ENCODE measurements at regions not wholly inside any gene's neighbourhood (a gene's known extent, or its start where the extent isn't known, plus 50 kb on each side); places are given as distances from the start of the nearest gene placed in this dataset.

DNA sequence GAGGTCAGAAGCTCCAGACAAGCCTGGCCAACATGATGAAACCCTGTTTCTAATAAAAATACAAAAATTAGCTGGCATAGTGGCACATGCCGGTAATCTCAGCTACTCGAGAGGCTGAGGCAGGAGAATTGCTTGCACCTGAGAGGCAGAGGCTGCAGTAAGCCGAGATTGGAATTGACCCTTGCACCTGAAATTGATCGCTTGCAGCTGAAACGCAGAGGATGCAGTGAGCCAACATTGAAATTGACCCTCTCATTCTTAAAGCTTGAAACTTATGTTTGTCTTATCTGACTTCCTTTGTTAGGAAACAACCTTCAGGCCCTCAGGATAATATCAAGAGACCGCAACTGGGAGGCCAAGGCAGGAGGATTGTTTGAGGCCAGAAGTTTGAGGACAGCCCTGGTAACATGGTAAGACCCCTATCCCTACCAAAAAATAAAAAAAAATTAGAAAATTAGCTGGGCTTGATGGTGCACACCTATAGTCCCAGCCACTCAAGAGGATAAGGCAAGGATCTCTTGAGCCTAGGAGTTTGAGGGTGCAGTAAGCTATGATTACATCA lies 376.6 kb upstream of the XYLT1 start:
- no peak for DNase-seq

DNA sequence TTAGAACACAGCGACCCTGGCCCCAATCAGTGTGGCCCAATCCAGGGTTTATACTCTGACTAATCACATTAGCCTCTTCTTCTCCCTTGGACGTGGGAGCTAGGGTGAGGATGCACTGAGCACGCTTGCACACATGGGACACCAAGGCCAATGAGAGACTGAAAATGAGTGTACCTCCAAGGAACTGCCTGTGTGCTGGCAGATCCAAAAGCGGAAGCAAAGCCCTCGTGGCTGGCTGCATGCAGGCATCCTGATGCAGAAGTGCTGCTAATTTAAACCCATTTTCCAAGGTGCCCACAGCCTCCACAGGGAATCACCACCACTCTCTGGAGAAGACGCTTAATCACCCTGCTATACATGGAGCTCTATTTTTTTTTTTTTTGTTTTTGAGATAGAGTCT lies 375.3 kb upstream of the XYLT1 start:
- DNase-seq = no peak

DNA sequence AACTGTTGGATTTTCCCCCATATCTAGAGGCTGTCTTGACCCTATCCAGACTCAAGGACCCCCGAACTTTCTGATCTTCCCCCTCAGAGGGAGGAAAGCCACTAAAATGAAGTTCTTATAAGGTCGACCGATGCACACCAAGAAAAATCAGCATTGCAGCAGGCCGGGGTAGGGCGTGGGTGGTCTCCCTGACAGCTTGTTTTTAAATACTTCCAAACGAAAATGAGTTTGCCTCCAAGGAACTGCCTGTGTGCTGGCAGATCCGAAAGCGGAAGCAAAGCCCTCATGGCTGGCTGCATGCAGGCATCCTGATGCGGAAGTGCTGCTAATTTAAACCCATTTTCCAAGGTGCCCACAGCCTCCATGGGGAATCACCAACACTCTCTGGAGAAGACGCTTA lies 374.3 kb upstream of the XYLT1 start:
- no peak for DNase-seq

DNA sequence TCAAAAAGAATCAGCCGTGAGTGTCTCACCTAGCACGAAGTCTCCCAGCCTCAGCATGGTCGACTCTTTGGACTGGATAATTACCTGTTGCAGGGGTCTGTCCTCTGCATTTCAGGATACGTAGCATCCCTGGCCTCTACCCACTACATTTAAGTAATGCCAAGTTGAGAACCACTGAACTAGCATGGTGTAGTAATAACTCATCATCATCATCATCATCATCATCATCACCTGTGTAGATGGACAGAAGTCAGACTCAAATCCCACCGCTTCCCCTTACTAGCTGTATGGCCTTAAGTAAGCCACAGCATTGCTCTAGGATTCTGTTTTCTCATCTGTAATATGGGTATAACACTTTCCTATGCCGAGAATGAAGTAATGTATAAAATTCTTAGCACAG lies 373.1 kb upstream of the XYLT1 start:
- no peak for DNase-seq

DNA sequence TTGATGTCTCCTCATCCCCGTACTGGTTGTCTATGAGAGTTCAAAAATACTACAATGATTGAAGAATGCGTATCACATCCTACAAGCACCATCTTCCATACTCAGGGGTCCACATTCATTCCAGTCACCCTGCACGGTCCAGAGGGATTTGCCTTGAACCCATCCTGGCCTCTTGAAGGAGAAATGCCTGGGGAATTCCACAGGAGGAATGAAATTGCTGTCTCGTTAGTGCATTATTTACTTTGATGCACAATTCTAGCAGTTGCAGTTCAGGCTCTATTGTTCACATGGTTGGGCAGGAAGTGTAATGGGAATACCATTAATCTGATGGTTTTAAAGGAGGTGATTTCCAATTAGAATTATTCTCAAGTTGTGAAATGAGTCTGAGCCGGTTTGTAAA lies 369.1 kb upstream of the XYLT1 start:
- no peak for DNase-seq

DNA sequence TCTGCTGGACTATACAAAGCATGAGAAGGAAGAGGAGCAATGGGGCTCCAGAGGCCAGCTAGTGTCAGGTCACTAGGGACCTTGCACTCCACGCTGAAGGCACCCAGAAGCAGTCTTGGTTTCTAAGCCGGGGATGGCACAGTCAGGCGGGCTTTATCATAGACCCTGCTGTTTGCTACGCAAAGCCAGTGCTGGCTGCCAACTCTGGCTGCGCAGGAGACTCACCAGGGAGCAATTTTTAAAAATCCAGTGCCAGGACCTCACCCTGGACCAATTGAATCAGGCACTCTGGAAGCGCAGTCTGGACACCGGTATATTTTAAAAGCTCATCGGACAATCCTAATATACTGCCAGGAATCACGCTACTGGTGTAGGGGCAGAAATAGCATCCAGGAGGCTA lies 368.5 kb upstream of the XYLT1 start:
- no peak for DNase-seq

DNA sequence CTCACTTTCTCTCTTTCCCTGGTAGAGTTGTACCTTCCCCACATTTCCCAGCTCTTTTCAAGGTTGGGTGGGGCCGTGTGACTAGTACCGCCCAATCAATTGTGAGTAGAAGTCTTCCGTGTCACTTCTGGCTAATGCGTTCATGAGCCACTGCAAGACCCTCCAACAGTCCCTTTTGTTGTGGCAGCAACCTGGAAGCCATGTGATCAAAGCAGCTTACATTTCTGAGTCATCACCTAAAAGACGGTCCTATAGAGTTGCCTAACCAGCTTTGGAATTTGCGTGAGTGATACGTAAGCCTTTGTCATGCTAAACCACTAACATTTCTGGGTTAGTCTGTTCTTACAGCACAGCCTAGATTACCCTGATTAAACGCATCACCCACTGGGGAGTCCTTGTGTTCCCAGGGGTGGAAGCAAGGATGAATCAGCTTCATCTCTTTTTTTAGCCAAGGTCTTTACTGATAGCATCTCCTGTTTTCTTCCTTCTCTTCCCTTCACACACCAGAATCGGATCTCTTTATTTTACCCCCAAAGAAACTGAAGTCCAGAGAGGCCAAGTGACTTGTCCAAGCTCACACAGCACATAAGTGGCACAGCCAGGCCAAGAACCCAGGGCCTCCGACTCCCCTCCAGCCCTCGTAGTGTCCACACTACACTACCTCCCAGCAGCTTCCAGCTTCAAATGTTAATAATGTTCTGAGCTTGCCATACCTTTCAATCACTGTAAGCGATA lies 366.3 kb upstream of the XYLT1 start:
- DNase-seq = no peak

DNA sequence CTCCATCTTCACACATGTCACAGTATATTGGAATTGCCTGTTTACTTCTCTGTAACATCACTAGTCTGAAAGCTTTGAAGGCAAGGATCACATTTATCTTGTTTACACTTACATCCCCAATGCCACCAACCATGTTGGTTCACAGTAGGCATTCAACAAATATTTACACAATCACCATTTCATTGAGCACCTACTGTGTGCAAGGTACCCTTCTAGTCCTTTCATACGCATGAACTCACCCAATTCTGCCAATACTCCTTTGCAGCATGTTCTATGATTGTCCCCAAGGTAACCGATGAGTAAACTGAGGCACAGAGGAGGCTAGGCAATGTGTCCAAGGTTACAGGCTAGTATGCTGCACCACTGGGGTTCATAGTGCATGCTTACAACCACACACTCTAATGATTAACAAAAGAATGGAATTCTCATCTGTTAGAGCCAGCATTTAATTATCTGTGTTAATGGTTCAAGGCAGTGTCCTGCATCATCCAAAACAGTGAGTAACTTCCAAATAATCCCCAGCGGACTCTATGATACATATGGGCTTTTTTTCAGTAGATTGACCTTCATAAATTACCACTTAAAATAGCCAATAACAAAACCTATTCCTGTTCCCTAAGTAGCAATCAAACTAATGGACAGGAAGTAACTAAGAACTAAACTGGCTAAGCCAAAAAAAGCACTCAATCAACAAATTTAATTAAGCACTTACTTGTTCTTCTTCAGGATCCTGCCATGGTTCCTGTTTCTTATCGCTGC lies 364.5 kb upstream of the XYLT1 start:
- no peak for DNase-seq

DNA sequence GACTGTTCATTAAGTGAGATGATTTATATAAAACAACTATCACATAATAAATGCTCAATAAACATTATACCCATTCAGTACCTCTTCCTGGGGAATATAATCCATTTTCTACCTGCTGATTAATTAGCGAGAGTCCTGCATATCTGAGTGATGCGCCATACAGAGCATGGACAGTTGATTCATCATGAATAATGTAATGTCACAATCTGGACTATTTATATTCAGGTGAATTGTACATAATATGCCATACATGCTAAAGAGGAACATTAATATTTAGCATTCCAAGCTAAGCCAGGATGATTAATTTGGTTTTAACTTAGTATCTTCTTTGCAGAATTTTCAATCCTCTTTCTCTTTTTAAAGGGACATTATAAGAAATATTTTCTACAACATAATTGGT lies 362.0 kb upstream of the XYLT1 start:
- no peak for DNase-seq

DNA sequence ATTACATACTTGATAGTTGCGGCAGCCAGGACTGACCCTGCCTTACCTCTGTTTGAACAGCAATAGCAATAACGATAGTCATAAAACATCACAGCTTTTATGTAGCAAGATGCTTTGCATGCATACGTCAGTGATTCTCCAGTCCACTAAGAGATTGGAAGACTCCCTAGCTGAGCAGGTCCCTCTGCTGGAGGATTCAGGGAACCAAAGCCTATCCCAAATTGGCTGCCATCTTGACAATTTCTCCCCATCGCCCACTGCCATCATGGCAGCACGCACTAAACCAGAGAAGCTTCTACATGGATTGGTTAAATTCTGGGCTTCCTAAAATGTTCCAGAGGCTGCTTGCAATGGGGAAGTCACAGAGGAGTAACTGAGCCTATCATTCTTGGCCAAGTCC lies 360.6 kb upstream of the XYLT1 start:
- no peak for DNase-seq

DNA sequence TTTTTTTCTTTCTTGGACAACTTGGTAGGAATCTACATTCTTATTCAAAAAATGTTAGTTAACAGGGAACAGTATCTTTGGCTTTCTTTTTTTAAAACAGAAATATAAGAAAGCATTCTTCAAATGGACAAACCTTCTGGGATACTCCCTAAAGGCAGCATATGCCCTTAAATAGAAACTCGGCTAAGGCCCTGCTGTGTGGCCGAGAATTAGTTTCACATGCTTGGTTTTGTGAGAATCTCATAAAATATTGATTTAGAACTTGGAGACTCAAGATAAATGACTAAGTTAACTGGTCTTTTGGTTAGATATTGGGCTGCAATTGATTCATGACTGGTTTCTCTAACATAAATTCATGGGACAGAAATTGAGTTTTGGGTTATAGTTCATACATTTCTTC lies 359.9 kb upstream of the XYLT1 start:
- no peak for DNase-seq

DNA sequence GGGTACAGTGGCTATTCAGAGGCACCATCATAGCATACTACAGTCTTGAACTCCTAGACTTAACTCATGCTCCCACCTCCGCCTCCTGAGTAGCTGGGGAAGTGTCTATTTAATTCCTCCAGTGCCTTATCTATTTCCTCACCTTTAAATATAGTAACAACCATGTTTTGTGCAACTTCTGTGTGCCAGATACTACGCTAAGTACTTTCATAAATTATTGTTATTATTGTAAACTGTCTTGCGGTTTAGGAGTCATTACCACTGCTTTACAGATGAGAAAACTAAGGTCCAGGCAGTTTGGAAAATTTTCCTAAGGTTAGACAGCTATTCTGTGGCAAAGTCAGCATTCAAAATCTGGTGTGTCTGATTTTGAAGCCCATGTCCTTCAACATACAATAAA lies 359.1 kb upstream of the XYLT1 start:
- DNase-seq = no peak

DNA sequence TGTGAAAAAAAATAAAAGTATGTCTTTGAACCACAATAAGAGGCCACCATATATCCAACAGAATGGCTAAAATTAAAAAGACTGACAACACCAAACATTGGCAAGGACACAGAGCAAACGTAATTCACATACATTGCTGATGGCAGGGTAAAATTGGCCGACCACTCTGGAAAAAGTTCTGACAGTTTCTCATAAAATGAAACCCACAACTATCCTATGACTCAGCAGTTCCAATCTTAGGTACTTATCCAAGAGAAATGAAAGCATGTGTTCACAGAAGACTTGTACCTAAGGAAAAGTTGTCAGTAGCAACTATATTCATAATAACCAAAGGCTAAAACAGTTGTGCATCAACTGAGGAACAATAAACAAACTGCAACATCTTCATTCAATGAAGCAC lies 357.3 kb upstream of the XYLT1 start:
- DNase-seq = no peak

DNA sequence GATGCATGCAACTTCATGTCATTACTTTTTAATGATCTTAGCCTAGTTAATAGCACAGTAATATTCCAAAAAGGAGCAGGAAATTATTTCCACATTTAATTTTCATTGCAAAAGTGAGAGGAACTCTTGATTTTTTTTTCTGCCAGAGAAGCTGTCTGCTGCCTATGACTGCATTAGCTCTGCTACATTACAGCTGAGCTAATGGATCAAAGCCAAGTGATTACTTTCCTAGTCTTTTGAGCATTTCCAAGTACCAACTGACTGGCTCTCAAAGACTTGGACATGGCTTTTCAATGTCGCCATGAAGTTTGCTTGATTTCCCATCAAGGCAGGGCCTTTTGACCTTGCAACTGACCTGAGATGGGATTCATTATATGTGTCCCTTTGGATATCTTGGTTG lies 356.6 kb upstream of the XYLT1 start:
- DNase-seq = no peak

DNA sequence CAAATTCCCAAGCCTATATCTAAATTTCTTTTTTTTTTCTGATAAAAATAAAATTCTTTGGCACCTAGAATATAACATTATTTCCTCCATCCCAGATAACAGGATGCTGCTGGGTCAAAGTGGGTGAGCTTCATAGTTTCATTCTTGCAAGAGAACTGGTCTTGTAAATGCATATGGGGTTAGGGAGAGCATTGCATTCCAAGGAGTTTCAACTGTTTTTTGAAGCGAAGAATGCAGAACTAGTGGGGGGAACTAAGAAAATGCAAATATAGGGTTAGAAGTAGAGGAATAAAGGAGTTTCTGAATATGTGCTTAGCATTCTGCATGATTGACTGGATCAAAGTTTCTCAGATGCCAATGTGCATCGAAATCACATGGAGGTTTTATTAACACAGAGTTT lies 347.2 kb upstream of the XYLT1 start:
- no peak for DNase-seq

DNA sequence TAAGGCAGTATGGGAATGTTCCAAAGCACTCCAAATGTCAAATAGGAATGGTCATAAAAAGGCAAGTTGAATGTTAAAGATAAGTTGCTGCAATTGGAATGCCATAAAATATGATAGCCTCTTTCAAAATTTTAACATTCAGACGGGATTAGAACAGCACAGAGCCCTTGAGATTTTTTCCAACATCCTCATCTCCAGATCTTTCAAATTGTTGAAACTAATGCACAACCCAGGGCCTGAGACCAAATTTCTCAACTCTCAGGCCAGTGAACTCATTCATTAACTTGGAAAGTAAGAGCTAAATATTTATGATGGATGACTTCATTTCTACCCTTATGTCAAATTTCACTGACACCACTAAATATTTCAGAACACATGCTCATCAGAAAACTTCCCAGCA lies 346.5 kb upstream of the XYLT1 start:
- no peak for DNase-seq

DNA sequence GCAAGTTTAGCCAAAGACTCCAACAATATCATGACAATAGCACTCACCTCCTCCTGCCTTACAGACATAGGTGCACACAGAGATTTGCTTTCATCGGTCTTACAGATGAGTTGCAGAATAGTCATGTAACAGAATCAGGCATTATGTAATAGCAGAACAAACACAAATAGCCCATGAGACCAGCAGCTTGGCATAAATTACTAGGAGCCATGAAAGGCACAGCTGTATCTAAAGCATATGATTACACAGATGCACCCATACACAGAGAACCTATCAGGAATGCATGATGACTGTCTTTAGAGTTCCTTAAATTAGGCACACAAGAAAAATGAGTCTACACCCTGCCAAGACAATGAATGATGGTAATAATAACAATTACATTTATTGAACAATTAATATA lies 342.0 kb upstream of the XYLT1 start:
- DNase-seq = no peak

DNA sequence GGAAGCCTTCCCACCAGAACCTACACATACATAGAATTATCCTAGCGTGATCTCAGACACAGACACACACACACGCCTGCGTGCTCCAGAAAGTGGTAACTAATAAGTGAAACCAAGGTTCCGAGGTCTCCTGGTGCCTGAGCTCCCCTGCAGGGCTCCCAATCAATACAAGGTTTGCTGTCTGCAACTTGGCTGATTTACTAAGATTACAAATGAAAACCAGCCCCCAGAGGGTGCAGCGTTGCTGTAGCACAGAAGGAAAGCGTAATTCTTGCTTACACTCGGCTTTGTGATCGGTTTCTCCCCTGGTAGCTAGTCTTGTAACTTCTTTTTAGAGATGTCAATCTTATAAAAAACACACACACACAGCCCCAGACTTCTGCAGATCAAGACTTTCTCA lies 334.1 kb upstream of the XYLT1 start:
- DNase-seq = no peak

DNA sequence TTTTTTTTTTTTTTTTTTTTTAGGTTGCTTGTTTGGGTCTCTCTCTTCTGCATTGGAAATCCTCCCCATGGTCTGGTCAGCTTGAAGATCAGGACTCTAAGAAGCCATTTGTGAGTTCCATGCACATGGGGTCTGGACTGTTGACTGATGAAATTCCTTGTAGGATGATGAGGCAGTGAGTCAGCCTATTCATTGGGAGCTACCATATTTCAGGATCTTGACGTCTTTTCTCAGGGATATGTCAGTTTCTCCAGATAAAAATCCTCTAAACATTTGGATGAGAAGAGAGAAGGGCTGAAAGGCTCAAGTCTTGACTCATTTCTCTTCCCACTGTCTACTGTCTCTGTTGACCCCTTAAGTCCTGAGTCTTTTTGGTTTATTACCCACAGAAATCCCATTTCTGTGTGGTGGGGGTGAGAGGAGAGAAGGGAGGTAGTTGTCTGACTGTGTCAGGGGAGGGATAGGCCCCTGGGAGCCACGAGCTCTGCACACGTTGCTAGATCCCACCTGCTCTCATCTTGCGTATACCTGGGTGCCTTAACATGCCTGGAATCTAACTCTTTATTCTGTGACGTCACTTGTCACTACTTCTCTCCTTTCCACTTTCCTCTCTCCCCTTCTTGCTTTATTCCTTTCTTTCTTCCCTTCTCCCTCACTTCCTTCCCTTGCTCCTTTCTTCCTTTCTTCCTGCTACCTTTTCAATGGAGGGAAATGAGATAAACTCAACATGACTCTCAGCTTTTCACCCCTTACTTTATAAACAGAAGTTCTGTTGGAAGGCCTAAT lies 333.1 kb upstream of the XYLT1 start:
- no peak for DNase-seq

DNA sequence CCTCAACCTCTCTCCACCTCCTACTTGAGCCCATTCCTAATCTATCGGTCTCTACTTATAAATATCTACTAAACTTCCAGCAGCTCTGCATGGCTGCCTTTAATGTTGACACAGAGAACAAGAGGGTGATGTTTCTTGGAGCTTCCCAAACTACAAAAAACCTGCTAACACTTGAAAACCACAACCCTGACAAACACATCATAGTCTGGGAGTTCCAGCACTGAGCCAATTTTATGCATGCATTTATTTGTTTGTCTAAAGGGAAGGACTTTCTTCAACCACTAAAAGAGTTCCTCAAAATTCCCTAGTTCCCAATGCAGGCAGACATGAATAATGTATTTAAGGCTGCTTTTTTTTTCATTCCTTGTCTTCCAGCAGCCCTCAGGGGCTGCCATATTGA lies 331.8 kb upstream of the XYLT1 start:
- DNase-seq = no peak

DNA sequence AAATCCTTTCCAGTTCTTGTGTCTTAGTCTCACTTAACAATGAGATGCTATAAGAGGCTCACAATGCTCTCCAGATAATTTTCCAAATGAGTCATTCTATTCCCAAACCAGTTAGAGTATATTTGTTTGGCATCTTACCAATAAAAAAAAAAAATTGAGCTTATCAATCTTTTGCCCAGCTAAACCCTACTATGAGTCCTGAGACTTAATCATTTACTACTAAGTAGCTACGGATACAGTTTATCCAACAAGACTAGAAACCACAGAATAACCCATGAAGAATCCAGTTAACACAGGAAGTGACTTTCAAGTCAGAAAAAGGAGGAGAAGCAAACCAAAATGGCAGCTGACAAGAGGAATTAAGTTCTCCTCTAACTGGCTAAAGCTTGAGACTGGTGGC lies 330.3 kb upstream of the XYLT1 start:
- no peak for DNase-seq

DNA sequence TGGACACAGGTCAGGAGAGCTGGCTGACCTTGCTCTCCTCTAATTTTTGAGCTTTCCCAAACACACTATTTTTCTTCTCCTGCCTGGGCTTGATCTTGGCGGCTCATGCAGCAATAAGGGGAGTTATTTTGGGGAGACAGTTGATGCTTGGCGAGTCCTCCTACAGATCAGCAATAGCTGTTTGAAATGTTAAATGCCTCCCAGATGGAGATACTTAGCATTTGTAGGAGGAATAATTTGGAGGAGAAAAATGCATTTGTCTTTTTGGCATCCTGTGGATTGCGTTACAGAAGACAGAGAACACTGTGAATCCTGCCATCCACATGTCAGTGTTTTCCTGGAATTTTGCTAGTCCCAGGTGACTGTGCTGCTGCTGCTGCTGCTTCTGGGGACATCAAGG lies 328.0 kb upstream of the XYLT1 start:
- no peak for DNase-seq

DNA sequence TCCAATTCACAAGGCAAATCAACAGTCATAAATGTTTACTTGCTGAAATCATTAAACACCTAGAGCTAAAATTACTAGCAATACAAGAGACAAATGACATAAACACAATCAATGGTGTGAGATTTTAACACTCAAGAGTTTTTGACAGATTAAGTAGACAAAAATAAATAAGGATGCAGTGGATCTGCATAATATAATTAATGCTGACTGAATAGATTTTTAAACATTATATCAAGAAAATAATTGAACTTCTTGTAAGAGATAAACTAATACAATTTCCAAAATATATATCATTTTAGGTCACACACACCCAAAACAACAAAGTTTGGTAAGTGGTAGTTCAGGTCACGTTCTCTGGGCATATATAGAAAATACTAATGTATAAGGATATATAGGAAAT lies 322.6 kb upstream of the XYLT1 start:
- DNase-seq = no peak

DNA sequence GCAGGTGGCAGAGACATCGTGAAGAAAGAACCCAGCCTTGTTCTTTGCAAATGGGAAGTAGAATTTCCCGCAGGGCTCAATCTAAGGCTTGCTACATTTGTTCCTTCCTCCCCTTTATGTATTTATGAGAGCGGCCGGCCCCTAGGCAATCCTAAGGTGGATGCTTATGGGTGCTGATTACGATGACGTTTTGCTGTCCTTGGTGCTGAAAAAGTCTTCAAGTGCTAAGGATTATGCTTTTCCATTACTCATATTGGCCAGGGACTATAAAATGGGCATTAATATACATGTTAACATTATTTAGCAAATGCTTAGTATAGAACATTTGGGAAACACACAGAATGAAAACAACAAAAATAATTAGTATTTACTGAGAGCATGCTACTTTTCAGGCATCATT lies 313.3 kb upstream of the XYLT1 start:
- DNase-seq = no peak

All from right forelimb (tissue), 1 donor.